HL-60 (cell line): ENCODE measurements at regions not wholly inside any gene's neighbourhood (a gene's known extent, or its start where the extent isn't known, plus 50 kb on each side); places are given as distances from the start of the nearest gene placed in this dataset.

ENCODE experiments used
- DNase-seq, 2 experiments: peaks; one replicate each; pipeline ENCODE4 v3.0.0-alpha.2; 2010 to 2020; ENCODE audit warnings: low read depth in 1 of 2, low spot score in 1 of 2
- H3K27ac ChIP-seq: fragments of 250-450 bp; sonication (Bioruptor Pico); replicated peaks from 2 replicates; pipeline ENCODE4 v1.5.1; 2020; ENCODE audit warnings: mild to moderate bottlenecking, moderate library complexity
- H3K27me3 ChIP-seq: fragments of 250-450 bp; sonication (Bioruptor Pico); 2 replicates; pipeline ENCODE4 v1.5.1; 2021; ENCODE audit warnings: mild to moderate bottlenecking, moderate library complexity; ENCODE audit not compliant: insufficient read depth, poor library complexity, severe bottlenecking
- H3K4me3 ChIP-seq: replicated peaks from 2 replicates; pipeline ENCODE4 v1.5.1; 2011; ENCODE audit warnings: mild to moderate bottlenecking, control low read depth, low read length; ENCODE audit not compliant: insufficient read depth
- CTCF ChIP-seq: IDR thresholded peaks from one replicate; pipeline ENCODE4 v1.5.1; 2011; ENCODE audit warnings: low read length, control low read depth, inconsistent platforms; ENCODE audit not compliant: insufficient read depth
- GABPA ChIP-seq: IDR thresholded peaks from 2 replicates; pipeline ENCODE4 v1.6.1; 2012; ENCODE audit warnings: low read depth
- POLR2AphosphoS5 ChIP-seq: IDR thresholded peaks from 2 replicates; pipeline ENCODE4 v1.6.1; 2012; ENCODE audit warnings: low read depth
- REST ChIP-seq: IDR thresholded peaks from 2 replicates; pipeline ENCODE4 v1.6.1; 2012; ENCODE audit warnings: low read depth; ENCODE audit not compliant: insufficient replicate concordance
- SPI1 ChIP-seq: IDR thresholded peaks from 2 replicates; pipeline ENCODE4 v1.6.1; 2012; ENCODE audit warnings: low read depth, mild to moderate bottlenecking, borderline replicate concordance

GRCh38 chr10:108970016-108970415 is 953.3 kb downstream of the XPNPEP1 start:
- Histone ChIP-seq H3K27me3 (no peaks in the 10 kb centered on the region), H3K4me3 (no peak overlapping the region), H3K27ac (no peak overlapping the region)
- no peak for DNase-seq
- TF ChIP-seq REST (peak; percentile 96), SPI1 (no peak)

- no peak for DNase-seq
- no peak overlapping the region for H3K4me3 ChIP-seq
- no peaks in the 10 kb centered on the region for H3K27me3 ChIP-seq
- H3K27ac ChIP-seq, result no peak overlapping the region
- no peak for TF ChIP-seq REST
- TF ChIP-seq CTCF, result no peak
Measured at GRCh38 chr10:108966411-108966810, 956.9 kb downstream of the XPNPEP1 start.

GRCh38 chr10:108966005-108966404 is 957.3 kb downstream of the XPNPEP1 start:
- Histone ChIP-seq H3K4me3 (no peak overlapping the region), H3K27me3 (no peaks in the 10 kb centered on the region), H3K27ac (no peak overlapping the region)
- TF ChIP-seq CTCF, result no peak
- TF ChIP-seq REST, result no peak
- TF ChIP-seq POLR2AphosphoS5, result no peak
- no peak for TF ChIP-seq GABPA
- TF ChIP-seq SPI1, result no peak
- DNase-seq, result no peak

GRCh38 chr10:108962172-108962571 is 961.1 kb downstream of the XPNPEP1 start:
- no peaks in the 10 kb centered on the region for H3K27me3 ChIP-seq
- no peak for TF ChIP-seq GABPA
- no peak for TF ChIP-seq CTCF
- no peak for TF ChIP-seq POLR2AphosphoS5
- no peak for TF ChIP-seq SPI1
- no peak for TF ChIP-seq REST

More at GRCh38 chr10:108962172-108962571, 961.1 kb downstream of the XPNPEP1 start:
- DNase-seq, result no peak
- H3K4me3 ChIP-seq, result no peak overlapping the region
- no peak overlapping the region for H3K27ac ChIP-seq
